HEK293T (cell line): ENCODE measurements at regions not wholly inside any gene's neighbourhood (a gene's known extent, or its start where the extent isn't known, plus 50 kb on each side); places are given as distances from the start of the nearest gene placed in this dataset.

Experiments
- CTCF ChIA-PET: fragments of 350-600 bp; formaldehyde crosslinking; extraction: SDS; loops from one replicate; lab custom pipeline; 2021; ENCODE audit warnings: antibody characterized with exemption, inconsistent platforms; lab: Yijun Ruan, JAX
- POLR2A ChIA-PET: fragments of 350-600 bp; formaldehyde crosslinking; extraction: SDS; loops from one replicate; lab custom pipeline; 2020; ENCODE audit warnings: antibody characterized with exemption, inconsistent platforms; lab: Yijun Ruan, JAX
- DNase-seq: peaks from one replicate; pipeline ENCODE4 v3.0.0; 2012; ENCODE audit warnings: mixed read lengths; ENCODE audit errors: extremely low spot score
- ARNT ChIP-seq: fragments of 450-650 bp; IDR thresholded peaks from 2 replicates; pipeline ENCODE4 v1.6.1; 2017; ENCODE audit warnings: mild to moderate bottlenecking
- BHLHE40 ChIP-seq: fragments of 450-650 bp; IDR thresholded peaks from 2 replicates; pipeline ENCODE4 v1.6.1; 2016; ENCODE audit warnings: mild to moderate bottlenecking, moderate library complexity, borderline replicate concordance
- CTBP1 ChIP-seq: fragments of 450-650 bp; IDR thresholded peaks from 2 replicates; pipeline ENCODE4 v1.6.1; 2016; ENCODE audit warnings: borderline replicate concordance
- ELF4 ChIP-seq: fragments of 450-650 bp; IDR thresholded peaks from 2 replicates; pipeline ENCODE4 v1.6.1; 2017; ENCODE audit warnings: antibody characterized with exemption
- FOXA1 ChIP-seq: fragments of 450-650 bp; IDR thresholded peaks from 2 replicates; pipeline ENCODE4 v1.6.1; 2016; ENCODE audit warnings: mild to moderate bottlenecking
- FOXK2 ChIP-seq: fragments of 450-650 bp; IDR thresholded peaks from 2 replicates; pipeline ENCODE4 v1.6.1; 2016; ENCODE audit warnings: mild to moderate bottlenecking
- FOXM1 ChIP-seq: fragments of 450-650 bp; IDR thresholded peaks from 2 replicates; pipeline ENCODE4 v1.6.1; 2017; ENCODE audit warnings: mild to moderate bottlenecking, borderline replicate concordance
- HDGF ChIP-seq: fragments of 450-650 bp; IDR thresholded peaks from 2 replicates; pipeline ENCODE4 v1.6.1; 2017; ENCODE audit warnings: antibody characterized with exemption, borderline replicate concordance
- L3MBTL2 ChIP-seq: fragments of 450-650 bp; conservative IDR thresholded peaks from 2 replicates; pipeline ENCODE4 v1.6.1; 2016; ENCODE audit warnings: mild to moderate bottlenecking
- LEF1 ChIP-seq: fragments of 450-650 bp; IDR thresholded peaks from 2 replicates; pipeline ENCODE4 v1.6.1; 2017; ENCODE audit warnings: mild to moderate bottlenecking, borderline replicate concordance
- NFRKB ChIP-seq: fragments of 450-650 bp; IDR thresholded peaks from 2 replicates; pipeline ENCODE4 v1.6.1; 2016; ENCODE audit warnings: mild to moderate bottlenecking, moderate library complexity
- SP1 ChIP-seq: fragments of 450-650 bp; IDR thresholded peaks from 2 replicates; pipeline ENCODE4 v1.6.1; 2017
- SUZ12 ChIP-seq: fragments of 450-650 bp; IDR thresholded peaks from 2 replicates; pipeline ENCODE4 v1.6.1; 2016; ENCODE audit warnings: mild to moderate bottlenecking
- TARDBP ChIP-seq: fragments of 450-650 bp; IDR thresholded peaks from 2 replicates; pipeline ENCODE4 v1.6.1; 2016
- ZNF384 ChIP-seq: fragments of 450-650 bp; IDR thresholded peaks from 2 replicates; pipeline ENCODE4 v1.6.1; 2016
- TF ChIP-seq, protein P1 (sequence below): fragments of 450-650 bp; IDR thresholded peaks from 2 replicates; pipeline ENCODE4 v1.6.1; 2016

DNA sequence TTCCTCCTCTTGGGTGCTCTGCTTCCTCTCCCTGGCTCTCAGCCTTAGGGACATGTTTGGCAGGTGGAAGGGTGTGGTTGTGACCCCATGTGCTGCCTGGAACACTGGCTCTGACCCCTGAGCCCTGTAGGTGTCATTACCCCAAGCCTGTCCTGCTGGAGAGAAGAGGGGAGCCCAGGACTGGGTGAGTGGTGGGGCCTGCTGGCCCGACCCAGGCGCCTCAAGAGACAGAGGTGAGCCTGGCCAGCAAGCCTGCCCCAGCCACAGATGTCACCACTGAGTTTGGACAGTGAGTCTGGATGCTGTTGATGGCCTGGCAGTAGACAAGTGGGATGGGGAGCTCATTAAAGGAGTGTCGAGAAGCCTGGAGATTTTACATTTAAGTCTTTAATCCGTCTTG, 1112.2 kb downstream of the BRD1 start:
- TF ChIP-seq ARNT = no peak
- TF ChIP-seq, protein P1, sequence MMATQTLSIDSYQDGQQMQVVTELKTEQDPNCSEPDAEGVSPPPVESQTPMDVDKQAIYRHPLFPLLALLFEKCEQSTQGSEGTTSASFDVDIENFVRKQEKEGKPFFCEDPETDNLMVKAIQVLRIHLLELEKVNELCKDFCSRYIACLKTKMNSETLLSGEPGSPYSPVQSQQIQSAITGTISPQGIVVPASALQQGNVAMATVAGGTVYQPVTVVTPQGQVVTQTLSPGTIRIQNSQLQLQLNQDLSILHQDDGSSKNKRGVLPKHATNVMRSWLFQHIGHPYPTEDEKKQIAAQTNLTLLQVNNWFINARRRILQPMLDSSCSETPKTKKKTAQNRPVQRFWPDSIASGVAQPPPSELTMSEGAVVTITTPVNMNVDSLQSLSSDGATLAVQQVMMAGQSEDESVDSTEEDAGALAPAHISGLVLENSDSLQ = no peak
- DNase-seq = no peak
- ChIA-PET POLR2A (no interaction called here), CTCF (no interaction called here)

DNA sequence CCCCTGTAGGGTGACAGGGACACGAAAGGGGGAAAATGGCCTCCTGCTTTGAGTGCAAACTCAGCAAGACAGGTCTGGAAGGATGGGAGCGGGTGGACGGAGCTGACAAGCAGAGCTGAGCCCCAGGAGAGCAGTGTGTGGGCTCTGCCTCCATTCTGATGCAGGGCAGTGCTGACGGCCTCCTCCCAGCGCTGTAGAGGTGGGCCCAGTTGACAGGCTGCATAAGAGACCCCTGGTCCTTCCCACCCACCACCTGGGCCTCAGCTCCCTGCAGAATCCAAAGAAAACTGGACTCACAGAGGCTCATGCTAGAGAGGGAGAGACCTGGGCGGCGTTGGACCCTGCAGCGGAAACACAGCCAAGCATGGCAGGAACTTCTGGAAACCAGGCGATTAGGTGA, 1113.4 kb downstream of the BRD1 start:
- TF ChIP-seq ELF4 = no peak
- no peak for TF ChIP-seq LEF1
- no peak for TF ChIP-seq SUZ12
- no peak for TF ChIP-seq TARDBP
- TF ChIP-seq ARNT = no peak
- no peak for TF ChIP-seq ZNF384
- no peak for TF ChIP-seq FOXA1
- TF ChIP-seq FOXM1 = no peak
- TF ChIP-seq HDGF = no peak
- no peak for TF ChIP-seq FOXK2
- TF ChIP-seq, protein P1 = no peak
- no peak for TF ChIP-seq NFRKB
- no peak for TF ChIP-seq L3MBTL2
- no peak for TF ChIP-seq SP1
- no peak for TF ChIP-seq BHLHE40
- no peak for TF ChIP-seq CTBP1
- ChIA-PET POLR2A (no interaction called here), CTCF (no interaction called here)
- DNase-seq = no peak

DNA sequence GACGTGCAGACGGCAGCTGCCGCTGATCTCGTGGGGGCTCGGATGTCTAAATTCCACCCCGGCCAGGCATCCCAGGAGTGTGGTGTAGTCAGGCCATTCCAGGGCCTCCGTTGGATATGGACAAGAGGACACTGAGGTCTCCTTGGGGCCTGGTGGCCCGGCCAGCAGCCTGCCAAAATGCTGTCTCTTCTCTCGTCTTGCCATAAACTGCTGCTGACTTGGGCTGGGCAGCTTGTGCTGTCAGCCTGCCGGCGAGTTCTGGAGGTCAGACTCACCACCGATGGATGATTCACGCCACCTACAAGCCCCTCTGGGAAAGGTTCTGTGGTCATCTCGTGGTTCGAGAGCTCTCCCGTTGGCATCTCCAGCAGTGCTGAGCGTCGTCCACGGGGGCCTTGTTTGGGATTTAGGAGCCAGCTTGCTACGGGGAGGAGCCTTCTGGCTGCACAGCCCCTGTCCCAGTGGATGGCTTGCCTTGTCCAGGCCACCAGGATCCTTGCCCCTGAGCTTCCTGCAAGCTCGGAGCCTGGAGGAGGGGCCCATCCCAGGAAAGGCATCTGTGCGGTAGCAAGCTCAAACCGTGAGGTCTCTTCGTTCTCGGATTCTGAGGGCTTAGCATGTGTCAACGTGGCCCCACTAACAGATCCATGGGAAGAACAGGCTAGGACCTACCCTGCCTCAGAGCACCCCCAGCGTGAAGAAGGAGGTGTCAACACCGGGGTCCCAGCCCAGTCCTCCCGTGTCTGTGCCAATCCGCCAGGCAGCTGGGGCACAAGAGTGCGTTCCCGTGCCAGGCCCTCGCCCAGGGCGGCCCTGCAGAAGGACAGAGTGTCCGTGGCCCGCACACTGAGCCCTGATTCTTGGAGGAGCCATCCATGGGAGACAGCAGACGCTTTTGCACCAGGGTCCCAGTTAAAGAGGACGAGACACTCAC, 1114.1 kb downstream of the BRD1 start:
- no peak for TF ChIP-seq LEF1
- TF ChIP-seq FOXM1 = no peak
- TF ChIP-seq L3MBTL2 = no peak
- no peak for TF ChIP-seq FOXK2
- TF ChIP-seq FOXA1 = no peak
- TF ChIP-seq, protein P1 = no peak
- TF ChIP-seq ARNT = no peak
- no peak for TF ChIP-seq ELF4
- TF ChIP-seq SP1 = no peak
- no peak for TF ChIP-seq TARDBP
- TF ChIP-seq SUZ12 = no peak
- TF ChIP-seq BHLHE40 = no peak
- no peak for TF ChIP-seq HDGF
- no peak for TF ChIP-seq ZNF384
- POLR2A ChIA-PET = no interaction called here
- CTCF ChIA-PET = no interaction called here
- no peak for DNase-seq

DNA sequence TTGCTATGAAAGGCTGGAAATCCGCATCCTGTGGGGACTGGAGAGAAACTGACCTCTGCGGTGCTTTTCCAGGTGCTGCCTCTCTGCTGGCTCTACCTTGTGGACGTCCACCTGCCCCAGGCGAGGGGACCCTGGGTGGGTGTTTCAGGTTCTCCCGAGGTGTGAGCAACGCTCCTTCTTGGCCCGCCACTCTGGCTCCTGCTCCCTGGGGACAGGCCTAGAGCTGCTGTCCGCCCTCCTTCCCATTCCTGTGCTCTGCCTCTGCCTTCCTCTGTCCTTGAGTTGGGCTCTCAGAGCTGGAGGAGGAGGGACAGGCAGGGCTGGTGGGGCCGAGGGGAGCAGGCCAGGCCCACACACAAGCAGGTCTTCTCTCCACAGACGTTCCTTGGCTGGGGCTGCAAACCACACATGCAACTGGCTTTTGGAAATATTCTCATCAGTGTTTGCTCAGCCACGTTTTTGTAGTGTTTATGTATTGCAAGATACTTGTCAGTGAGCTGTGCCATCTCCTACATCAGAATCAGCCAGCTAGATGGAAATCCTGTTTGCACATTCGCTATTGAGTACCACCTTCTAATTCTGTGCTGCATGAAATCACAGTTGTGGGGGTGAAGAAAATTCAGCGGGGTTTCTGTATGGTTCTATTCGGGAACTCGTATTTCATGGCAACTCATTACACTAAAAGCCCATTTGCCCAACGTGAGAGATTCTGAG, 1115.0 kb downstream of the BRD1 start:
- TF ChIP-seq FOXM1 = no peak
- TF ChIP-seq, protein P1 = no peak
- TF ChIP-seq L3MBTL2 = no peak
- DNase-seq = no peak
- POLR2A ChIA-PET = no interaction called here
- CTCF ChIA-PET = no interaction called here

DNA sequence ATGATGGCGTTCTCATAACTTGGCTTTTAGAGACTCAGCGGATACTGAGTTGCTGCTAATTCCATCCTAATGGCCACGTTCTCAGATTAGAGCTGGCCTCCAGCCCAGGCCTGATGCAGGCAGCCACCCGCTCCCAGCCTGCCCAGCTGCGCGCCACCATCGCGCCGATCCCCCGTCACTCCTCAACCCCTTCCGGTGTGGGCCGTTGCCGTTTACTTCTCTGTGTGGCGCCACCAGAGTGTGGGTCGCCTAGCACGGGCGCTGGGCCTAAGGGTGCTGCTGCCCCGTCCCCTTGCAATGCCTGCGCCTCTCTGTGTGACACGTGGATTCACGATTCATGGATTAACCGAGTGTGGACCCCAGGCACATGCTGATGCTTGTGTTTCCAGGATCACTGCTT, 1116.0 kb downstream of the BRD1 start:
- ChIA-PET POLR2A (no interaction called here), CTCF (no interaction called here)
- TF ChIP-seq L3MBTL2 (no peak), SP1 (no peak), ZNF384 (no peak), ARNT (no peak), CTBP1 (no peak), LEF1 (no peak), NFRKB (no peak), ELF4 (no peak), BHLHE40 (no peak), FOXM1 (no peak), TARDBP (no peak), SUZ12 (no peak), HDGF (no peak), FOXA1 (no peak), FOXK2 (no peak)
- TF ChIP-seq, protein P1 = no peak
- no peak for DNase-seq
